ENCODE measurements at regions not wholly inside any gene's neighbourhood (a gene's known extent, or its start where the extent isn't known, plus 50 kb on each side); places are given as distances from the start of the nearest gene placed in this dataset.

DNA sequence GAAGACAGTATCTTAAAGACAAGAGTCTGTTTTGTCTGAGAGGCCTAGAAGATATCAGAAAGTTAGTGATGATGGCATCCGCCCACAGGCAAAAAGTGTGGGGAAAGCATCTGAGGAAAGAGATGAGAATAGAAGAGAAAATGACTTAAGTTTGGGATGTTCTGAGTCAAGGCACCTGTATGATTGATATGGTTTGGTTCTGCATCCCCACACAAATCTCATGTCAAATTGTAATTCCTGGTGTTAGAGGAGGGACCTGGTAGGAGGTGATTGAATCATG, 568.2 kb upstream of the MGMT start:
- DNase-seq (ENCODE audit: low spot score), result no peak
- in situ Hi-C loops (cut with MboI; ENCODE audit: low sequenced_read_pairs, unreplicated experiment), result no loop called here
- TF ChIP-seq, protein P1, sequence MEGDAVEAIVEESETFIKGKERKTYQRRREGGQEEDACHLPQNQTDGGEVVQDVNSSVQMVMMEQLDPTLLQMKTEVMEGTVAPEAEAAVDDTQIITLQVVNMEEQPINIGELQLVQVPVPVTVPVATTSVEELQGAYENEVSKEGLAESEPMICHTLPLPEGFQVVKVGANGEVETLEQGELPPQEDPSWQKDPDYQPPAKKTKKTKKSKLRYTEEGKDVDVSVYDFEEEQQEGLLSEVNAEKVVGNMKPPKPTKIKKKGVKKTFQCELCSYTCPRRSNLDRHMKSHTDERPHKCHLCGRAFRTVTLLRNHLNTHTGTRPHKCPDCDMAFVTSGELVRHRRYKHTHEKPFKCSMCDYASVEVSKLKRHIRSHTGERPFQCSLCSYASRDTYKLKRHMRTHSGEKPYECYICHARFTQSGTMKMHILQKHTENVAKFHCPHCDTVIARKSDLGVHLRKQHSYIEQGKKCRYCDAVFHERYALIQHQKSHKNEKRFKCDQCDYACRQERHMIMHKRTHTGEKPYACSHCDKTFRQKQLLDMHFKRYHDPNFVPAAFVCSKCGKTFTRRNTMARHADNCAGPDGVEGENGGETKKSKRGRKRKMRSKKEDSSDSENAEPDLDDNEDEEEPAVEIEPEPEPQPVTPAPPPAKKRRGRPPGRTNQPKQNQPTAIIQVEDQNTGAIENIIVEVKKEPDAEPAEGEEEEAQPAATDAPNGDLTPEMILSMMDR (IDR thresholded peaks at IDR 0.05; ENCODE audit: borderline replicate concordance, control extremely low read depth, extremely low read depth, insufficient read depth, missing control alignments), result no peak

DNA sequence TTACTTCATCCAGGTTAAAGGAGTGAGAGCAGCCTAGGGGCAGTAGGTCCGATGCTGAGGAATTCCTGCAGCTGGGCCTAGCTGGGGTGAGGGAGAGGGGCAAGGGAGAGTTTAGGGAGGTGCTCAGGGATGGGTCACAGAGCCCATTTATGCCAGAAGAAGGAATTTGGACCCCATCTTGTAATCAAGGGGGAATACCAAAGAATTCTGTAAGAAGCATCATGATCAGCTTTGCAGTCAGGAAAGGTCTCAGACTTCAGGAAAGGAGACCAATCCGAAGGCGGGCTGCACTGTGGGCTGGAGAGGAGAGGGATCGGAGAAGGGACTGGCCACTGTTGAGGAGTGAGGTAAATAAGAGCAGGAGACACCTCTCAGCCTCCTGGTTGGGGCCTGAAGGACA, 566.6 kb upstream of the MGMT start:
- in situ Hi-C loops (cut with MboI; ENCODE audit: low sequenced_read_pairs, unreplicated experiment), result no loop called here
- TF ChIP-seq, protein P1 (IDR thresholded peaks at IDR 0.05; ENCODE audit: borderline replicate concordance, control extremely low read depth, extremely low read depth, insufficient read depth, missing control alignments), result no peak
- DNase-seq (ENCODE audit: low spot score), result no peak

DNA sequence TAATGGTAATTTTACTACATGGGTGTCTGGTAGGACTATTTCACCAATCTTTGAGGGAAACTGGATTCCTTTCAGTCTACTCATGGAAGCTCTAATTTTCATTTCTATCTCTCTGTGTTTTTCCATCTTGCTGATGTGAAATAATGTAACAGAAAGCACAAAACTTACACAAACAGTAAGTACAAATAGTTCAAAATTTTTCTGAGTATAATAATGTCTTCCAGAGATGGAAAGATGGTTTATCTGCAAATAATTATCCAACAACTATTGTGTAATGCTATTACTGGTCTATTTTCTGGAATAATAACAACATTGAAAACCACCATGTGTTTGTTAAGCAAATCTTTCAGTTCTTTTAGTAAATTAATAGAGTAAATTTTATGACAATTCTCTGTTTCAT, 565.8 kb upstream of the MGMT start:
- in situ Hi-C loops (cut with MboI; ENCODE audit: low sequenced_read_pairs, unreplicated experiment), result no loop called here
- TF ChIP-seq, protein P1 (IDR thresholded peaks at IDR 0.05; ENCODE audit: borderline replicate concordance, control extremely low read depth, extremely low read depth, insufficient read depth, missing control alignments), result no peak
- DNase-seq (ENCODE audit: low spot score), result no peak

- in situ Hi-C loops (cut with MboI; ENCODE audit: low sequenced_read_pairs, unreplicated experiment), result no loop called here
- TF ChIP-seq, protein P1 (IDR thresholded peaks at IDR 0.05; ENCODE audit: borderline replicate concordance, control extremely low read depth, extremely low read depth, insufficient read depth, missing control alignments), result no peak
- no peak for DNase-seq (ENCODE audit: low spot score)
These were observed 564.9 kb upstream of the MGMT start for GRCh38 chr10:128902031-128902710.

- in situ Hi-C loops (cut with MboI; ENCODE audit: low sequenced_read_pairs, unreplicated experiment), result no loop called here
- TF ChIP-seq, protein P1 (IDR thresholded peaks at IDR 0.05; ENCODE audit: borderline replicate concordance, control extremely low read depth, extremely low read depth, insufficient read depth, missing control alignments), result no peak
- DNase-seq (ENCODE audit: low spot score), result no peak
These were observed 559.7 kb upstream of the MGMT start for GRCh38 chr10:128907155-128907941.

- in situ Hi-C loops (cut with MboI; ENCODE audit: low sequenced_read_pairs, unreplicated experiment), result no loop called here
These were observed 558.9 kb upstream of the MGMT start for GRCh38 chr10:128908099-128908498.

More at GRCh38 chr10:128908099-128908498, 558.9 kb upstream of the MGMT start:
- TF ChIP-seq, protein P1 (IDR thresholded peaks at IDR 0.05; ENCODE audit: borderline replicate concordance, control extremely low read depth, extremely low read depth, insufficient read depth, missing control alignments), result no peak
- peak; percentile 31 for DNase-seq (ENCODE audit: low spot score)
